HG02973 (cell line): ENCODE measurements at regions not wholly inside any gene's neighbourhood (a gene's known extent, or its start where the extent isn't known, plus 50 kb on each side); places are given as distances from the start of the nearest gene placed in this dataset.

Source experiments
- ATAC-seq: cut with Tn5 transposase; IDR thresholded peaks from one replicate; pipeline ENCODE4 v1.9.1; 2021; ENCODE audit warnings: moderate library complexity; ENCODE audit not compliant: unreplicated experiment

GRCh38 chr13:106433066-106433465 lies 102.4 kb downstream of the EFNB2 start:
- no peak for ATAC-seq

DNA sequence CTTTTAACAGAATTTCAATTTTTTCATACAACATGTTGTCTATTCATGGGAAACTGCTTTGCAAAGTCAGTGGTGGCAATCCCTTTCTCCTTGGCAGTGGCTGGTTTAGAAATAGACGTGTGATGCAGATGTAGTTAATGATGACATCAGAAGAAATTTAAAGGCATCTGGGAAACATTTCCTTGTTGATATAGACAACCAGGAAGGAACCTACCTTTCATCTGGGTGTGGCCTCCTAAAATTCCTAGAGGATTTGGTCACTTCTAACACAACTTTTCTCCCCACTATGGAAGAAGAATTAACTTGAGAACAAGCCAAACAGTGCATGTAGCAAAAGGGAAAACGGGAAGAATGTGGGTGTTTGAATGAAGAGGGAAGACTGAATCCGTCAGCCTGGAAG lies 102.8 kb downstream of the EFNB2 start:
- no peak for ATAC-seq

DNA sequence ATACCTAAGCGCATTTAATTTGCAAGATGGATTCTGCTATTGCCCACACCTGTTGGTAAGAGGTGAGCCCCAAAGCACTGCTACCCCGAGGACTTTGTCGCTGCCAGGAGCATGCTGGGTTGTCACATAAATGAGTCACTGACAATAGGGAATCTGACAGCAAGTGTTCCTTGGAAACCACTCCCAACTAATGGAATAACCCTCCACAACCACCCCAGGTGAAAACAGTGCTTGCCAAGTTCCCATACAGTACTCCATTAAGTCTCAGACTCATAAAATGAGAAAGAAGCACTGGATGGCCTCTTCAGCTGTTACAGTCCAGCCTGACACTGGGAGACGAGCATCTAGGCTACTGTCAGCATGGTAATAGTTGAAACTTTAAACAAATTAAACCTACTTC lies 108.6 kb downstream of the EFNB2 start:
- ATAC-seq, result no peak

GRCh38 chr13:106425661-106426060 lies 109.8 kb downstream of the EFNB2 start:
- no peak for ATAC-seq

DNA sequence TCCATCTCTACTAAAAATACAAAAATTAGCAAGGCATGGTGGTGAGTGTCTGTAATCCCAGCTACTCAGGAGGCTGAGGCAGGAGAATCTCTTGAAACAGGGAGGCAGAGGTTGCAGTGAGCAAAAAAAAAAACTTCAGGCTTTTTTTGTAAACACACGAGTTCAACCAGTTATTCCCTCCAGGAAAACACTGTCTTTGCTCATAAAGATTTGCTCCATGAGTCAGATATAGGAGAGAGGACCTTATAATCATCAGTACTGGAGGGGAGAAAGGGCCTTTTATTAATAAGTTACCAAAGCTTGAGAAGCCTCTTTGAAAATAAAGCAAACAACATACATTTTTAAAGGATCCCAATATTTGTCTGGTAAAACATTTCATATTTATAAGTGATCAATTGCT lies 110.7 kb downstream of the EFNB2 start:
- ATAC-seq, result no peak

GRCh38 chr13:106423530-106423929 lies 111.9 kb downstream of the EFNB2 start:
- no peak for ATAC-seq

- ATAC-seq, result no peak
These were observed 116.9 kb downstream of the EFNB2 start for GRCh38 chr13:106418556-106418955.

GRCh38 chr13:106417467-106418110 lies 117.9 kb downstream of the EFNB2 start:
- no peak for ATAC-seq

- no peak for ATAC-seq
These were observed 118.8 kb downstream of the EFNB2 start for GRCh38 chr13:106416645-106417044.

GRCh38 chr13:106415971-106416370 lies 119.5 kb downstream of the EFNB2 start:
- ATAC-seq, result no peak

DNA sequence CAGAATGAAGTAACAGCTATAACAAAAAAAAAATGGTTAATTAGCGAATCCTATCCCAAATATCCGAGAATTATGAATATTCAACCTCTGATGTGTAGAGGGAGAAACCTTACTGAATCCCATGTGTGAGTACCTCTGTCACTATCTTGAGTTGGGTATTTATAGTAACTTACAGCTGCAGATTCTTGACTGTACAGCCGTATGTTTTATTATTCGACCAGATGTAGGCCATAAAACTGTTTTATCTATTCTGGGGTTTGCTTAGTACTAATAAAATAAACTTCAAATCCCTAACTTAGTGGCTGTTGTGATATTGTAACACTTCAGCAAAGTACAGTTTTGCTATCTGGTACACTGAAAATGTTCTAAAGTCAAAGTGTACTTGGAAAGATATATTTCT lies 120.0 kb downstream of the EFNB2 start:
- no peak for ATAC-seq

GRCh38 chr13:106407338-106407737 lies 128.1 kb downstream of the EFNB2 start:
- no peak for ATAC-seq

DNA sequence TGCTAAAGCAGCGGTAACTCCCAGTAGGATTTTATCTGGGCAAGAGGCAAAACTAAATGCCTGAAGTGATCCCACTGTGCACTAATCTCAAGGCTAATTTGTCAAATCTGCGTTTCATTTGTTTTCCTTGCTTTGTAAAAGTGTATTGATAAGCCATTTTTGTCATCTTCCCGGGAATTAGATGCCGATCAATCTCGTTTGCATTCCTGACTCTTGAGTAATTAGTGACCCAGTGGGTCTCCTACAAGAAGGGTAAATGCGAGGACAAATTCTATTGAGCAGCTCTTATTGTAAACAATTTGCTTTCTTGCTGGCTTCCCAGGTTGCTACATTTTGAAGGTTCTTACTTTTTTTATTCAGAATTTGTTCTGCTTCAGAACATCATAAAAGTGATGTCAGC lies 129.7 kb downstream of the EFNB2 start:
- no peak for ATAC-seq

- ATAC-seq, result no peak
These were observed 132.2 kb downstream of the EFNB2 start for GRCh38 chr13:106403280-106403679.

- no peak for ATAC-seq
These were observed 132.6 kb downstream of the EFNB2 start for GRCh38 chr13:106402866-106403265.

DNA sequence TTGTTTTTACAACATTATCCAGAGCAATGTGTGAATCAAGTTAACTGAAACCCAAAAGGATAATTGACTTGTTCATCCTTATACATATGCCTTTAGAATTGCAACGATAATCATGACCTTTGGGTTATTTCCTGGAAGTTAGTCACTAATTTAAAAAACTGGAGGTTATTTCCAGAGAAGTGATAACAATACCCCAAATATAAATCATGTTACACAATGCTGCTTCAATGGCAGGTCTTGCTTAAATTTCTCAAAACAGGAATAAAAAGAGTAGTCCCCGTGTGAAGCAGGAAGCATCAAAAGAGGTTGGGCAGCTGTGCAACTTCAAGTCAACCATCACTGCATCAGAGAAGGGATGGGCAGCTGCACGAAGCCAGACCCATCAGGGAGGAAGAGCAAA lies 134.4 kb downstream of the EFNB2 start:
- no peak for ATAC-seq

DNA sequence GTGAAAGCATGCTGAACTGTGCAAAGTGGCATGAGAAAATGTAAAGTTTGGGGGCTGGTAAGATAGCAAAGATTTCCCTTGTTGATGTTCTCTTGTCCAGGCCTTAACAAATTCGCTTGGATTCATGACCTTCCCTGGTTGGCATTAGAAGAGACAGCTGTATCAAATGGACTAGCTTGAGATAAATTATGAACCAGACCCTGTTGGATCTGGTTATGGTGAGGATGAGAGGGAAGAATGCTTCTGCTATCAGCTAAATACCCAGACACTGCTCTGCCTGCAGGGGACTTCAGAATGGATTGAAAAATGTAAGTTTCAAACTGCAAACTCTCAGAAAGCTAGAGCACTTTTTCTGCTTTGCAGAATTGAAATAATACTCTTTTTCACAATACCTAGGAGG lies 135.2 kb downstream of the EFNB2 start:
- no peak for ATAC-seq

GRCh38 chr13:106398289-106398688 lies 137.2 kb downstream of the EFNB2 start:
- no peak for ATAC-seq

DNA sequence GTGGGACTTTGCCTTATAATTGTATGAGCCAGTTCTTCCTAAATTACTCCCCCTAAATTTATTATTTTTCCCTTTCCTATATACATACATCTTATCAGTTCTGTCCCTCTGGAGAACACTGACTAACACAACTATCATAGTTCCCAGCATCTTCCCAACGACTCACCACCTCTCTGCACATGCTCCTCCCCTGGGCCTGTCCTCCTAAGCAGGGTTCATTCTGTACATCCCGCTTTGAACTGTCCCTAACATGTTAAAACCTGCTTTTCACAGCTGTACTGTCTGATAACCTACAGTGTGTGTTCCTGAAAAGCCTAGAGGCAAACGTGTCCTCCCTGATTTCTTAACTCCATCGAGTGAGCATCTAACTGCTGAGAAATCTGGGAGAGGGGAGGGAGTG lies 141.7 kb downstream of the EFNB2 start:
- ATAC-seq, result no peak

DNA sequence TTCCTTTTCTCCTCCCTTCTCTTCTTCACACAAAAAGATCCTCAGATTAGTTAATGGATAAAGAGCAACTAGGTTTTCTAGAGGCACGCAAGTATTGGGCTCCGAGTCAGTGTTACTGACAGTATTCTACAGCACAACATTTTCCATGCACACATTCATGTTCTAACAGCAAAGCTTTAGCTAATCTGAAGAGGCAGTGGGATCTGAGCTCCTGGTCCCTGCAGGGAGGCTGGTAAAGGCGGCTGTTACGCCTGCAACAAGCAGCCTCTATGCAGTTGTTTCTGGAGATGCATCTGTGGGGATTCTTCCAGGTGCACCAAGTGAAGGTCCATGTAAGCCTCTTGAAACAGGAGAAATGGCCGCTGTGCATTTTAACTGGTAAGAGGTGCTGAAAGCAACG lies 143.8 kb downstream of the EFNB2 start:
- ATAC-seq, result no peak

- no peak for ATAC-seq
These were observed 144.2 kb downstream of the EFNB2 start for GRCh38 chr13:106391271-106391670.

- no peak for ATAC-seq
These were observed 145.1 kb downstream of the EFNB2 start for GRCh38 chr13:106390367-106390766.

DNA sequence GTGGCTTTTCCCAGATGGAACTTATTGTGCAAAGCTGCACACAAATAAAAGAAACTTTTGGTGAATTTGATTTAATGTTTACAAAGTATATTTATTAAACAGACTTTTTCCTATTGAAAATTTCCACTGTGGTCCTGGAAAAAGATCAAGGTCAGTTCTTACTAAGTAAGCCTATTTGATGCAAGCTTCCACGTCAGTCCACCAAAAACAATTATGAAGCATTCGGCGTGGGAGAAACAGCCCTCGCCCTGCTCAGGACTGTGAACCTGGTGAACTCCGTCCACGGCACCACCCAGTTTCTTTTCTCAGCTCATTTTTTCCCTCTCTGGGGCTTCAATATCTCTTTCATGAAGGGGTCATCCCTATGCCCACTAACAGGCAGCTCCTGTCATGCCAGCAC lies 149.8 kb downstream of the EFNB2 start:
- no peak for ATAC-seq
